SK-N-SH (cell line): ENCODE measurements at regions not wholly inside any gene's neighbourhood (a gene's known extent, or its start where the extent isn't known, plus 50 kb on each side); places are given as distances from the start of the nearest gene placed in this dataset.

Source experiments
- CTCF ChIA-PET: fragments of 300-600, 350-600 bp; formaldehyde crosslinking; extraction: SDS; loops from one replicate; lab custom pipeline; 2021; lab: Yijun Ruan, JAX
- POLR2A ChIA-PET: fragments of 350-600 bp; sonication (Branson Sonifier 250); formaldehyde crosslinking; extraction: SDS; loops from one replicate; lab custom pipeline; 2020; ENCODE audit warnings: antibody characterized with exemption, inconsistent platforms; lab: Yijun Ruan, JAX
- DNase-seq: peaks from one replicate; pipeline ENCODE4 v3.0.0; 2012
- H2AFZ ChIP-seq: fragments of 200-600 bp; sonication (generic); 2 replicates; pipeline ENCODE4 v1.8.1; 2016; ENCODE audit warnings: antibody characterized with exemption, mild to moderate bottlenecking, low read depth
- H3F3A ChIP-seq: fragments of 200-600 bp; sonication (generic); replicated peaks from 2 replicates; pipeline ENCODE3; 2016; ENCODE audit warnings: antibody characterized with exemption, mild to moderate bottlenecking; ENCODE audit not compliant: insufficient read depth
- H3K27ac ChIP-seq, 2 experiments: fragments of 200-500 bp in 1 of 2; fragments of 200-600 bp in 1 of 2; sonication (Bioruptor generic) in 1 of 2; sonication (generic), shearing (Covaris generic) in 1 of 2; 2 replicates each; pipeline versions ENCODE4 v1.5.1 to v1.6.1; 2014 to 2016; ENCODE audit warnings: low read depth in 2 of 2, inconsistent platforms in 1 of 2, low read length in 1 of 2, mild to moderate bottlenecking in 1 of 2, mixed read lengths in 1 of 2
- H3K27me3 ChIP-seq: fragments of 200-600 bp; sonication (generic), shearing (Covaris generic); 2 replicates; pipeline ENCODE4 v1.6.1; 2016; ENCODE audit warnings: mixed run types; ENCODE audit not compliant: insufficient read depth
- H3K36me3 ChIP-seq, 2 experiments: fragments of 200-500 bp in 1 of 2; fragments of 200-600 bp in 1 of 2; sonication (Bioruptor generic) in 1 of 2; sonication (generic) in 1 of 2; replicated peaks in 1 of 2; 2 replicates each; pipeline versions ENCODE3 to v1.5.1; 2014 to 2016; ENCODE audit warnings: low read length in 1 of 2, mild to moderate bottlenecking in 1 of 2; ENCODE audit not compliant: insufficient read depth in 2 of 2, control insufficient read depth in 1 of 2
- H3K4me1 ChIP-seq, 2 experiments: fragments of 200-500 bp in 1 of 2; fragments of 200-600 bp in 1 of 2; sonication (Bioruptor generic) in 1 of 2; sonication (generic), shearing (Covaris generic) in 1 of 2; 2 replicates each; pipeline versions ENCODE4 v1.5.1 to v1.6.1; 2014 to 2016; ENCODE audit warnings: low read depth in 1 of 2, low read length in 1 of 2, mixed run types in 1 of 2; ENCODE audit not compliant: insufficient read depth in 2 of 2, control insufficient read depth in 1 of 2
- H3K4me2 ChIP-seq: fragments of 200-600 bp; sonication (generic), shearing (Covaris generic); 2 replicates; pipeline ENCODE4 v1.6.1; 2017; ENCODE audit warnings: mixed run types
- H3K4me3 ChIP-seq, 2 experiments: fragments of 200-500 bp in 1 of 2; fragments of 200-600 bp in 1 of 2; sonication (Bioruptor generic) in 1 of 2; sonication (generic), shearing (Covaris generic) in 1 of 2; 2 replicates each; pipeline versions ENCODE4 v1.5.1 to v1.8.1; 2014 to 2016; ENCODE audit warnings: low read depth in 2 of 2, inconsistent platforms in 1 of 2, low read length in 1 of 2, mild to moderate bottlenecking in 1 of 2, mixed read lengths in 1 of 2, moderate library complexity in 1 of 2
- H3K79me2 ChIP-seq: fragments of 200-600 bp; sonication (generic); 2 replicates; pipeline ENCODE4 v1.8.1; 2017; ENCODE audit warnings: mild to moderate bottlenecking; ENCODE audit not compliant: insufficient read depth
- H3K9ac ChIP-seq: fragments of 200-600 bp; sonication (generic); 2 replicates; pipeline ENCODE4 v1.6.1; 2017; ENCODE audit warnings: mixed run types
- H3K9me2 ChIP-seq: fragments of 200-600 bp; sonication (generic); 2 replicates; pipeline ENCODE4 v1.6.1; 2017; ENCODE audit warnings: mixed run types
- H3K9me3 ChIP-seq: fragments of 200-600 bp; sonication (generic); 2 replicates; pipeline ENCODE4 v1.6.1; 2017; ENCODE audit warnings: mixed run types, mild to moderate bottlenecking, moderate library complexity
- H4K20me1 ChIP-seq: fragments of 200-600 bp; sonication (generic); 2 replicates; pipeline ENCODE4 v1.6.1; 2017; ENCODE audit warnings: mild to moderate bottlenecking, mixed run types; ENCODE audit not compliant: insufficient read depth
- CHD2 ChIP-seq: fragments of 150-350 bp; IDR thresholded peaks from 2 replicates; pipeline ENCODE4 v1.6.1; 2018; ENCODE audit warnings: low read length; ENCODE audit not compliant: partially characterized antibody
- EP300 ChIP-seq, 2 experiments: IDR thresholded peaks; 2 replicates each; pipeline versions ENCODE4 v1.4.0 to v1.6.1; 2012; ENCODE audit warnings: borderline replicate concordance in 1 of 2, low read depth in 1 of 2, low read length in 1 of 2
- GABPA ChIP-seq: IDR thresholded peaks from 2 replicates; pipeline ENCODE4 v1.4.0; 2012; ENCODE audit warnings: low read depth, mild to moderate bottlenecking
- GATA2 ChIP-seq: sonication (generic); formaldehyde crosslinking; IDR thresholded peaks from 2 replicates; pipeline ENCODE4 v1.5.0; 2020; ENCODE audit warnings: mild to moderate bottlenecking, missing genetic modification reagents
- JUND ChIP-seq: IDR thresholded peaks from 2 replicates; pipeline ENCODE4 v1.4.0; 2012
- MXI1 ChIP-seq: IDR thresholded peaks from 2 replicates; pipeline ENCODE4 v1.6.1; 2012; ENCODE audit warnings: mild to moderate bottlenecking, low read depth, low read length, improper control_type of control experiment
- NFIC ChIP-seq: IDR thresholded peaks from 2 replicates; pipeline ENCODE4 v1.4.0; 2012; ENCODE audit warnings: borderline replicate concordance
- POLR2AphosphoS5 ChIP-seq: IDR thresholded peaks from 2 replicates; pipeline ENCODE4 v1.6.1; 2012; ENCODE audit warnings: low read depth, low read length
- RAD21 ChIP-seq: IDR thresholded peaks from 2 replicates; pipeline ENCODE4 v1.6.1; 2012; ENCODE audit warnings: mild to moderate bottlenecking, low read length
- RCOR1 ChIP-seq: fragments of 150-350 bp; IDR thresholded peaks from 2 replicates; pipeline ENCODE4 v1.6.1; 2017; ENCODE audit warnings: antibody characterized with exemption, low read length
- SMC3 ChIP-seq: IDR thresholded peaks from 2 replicates; pipeline ENCODE4 v1.6.1; 2012; ENCODE audit warnings: low read depth, low read length, improper control_type of control experiment
- WGBS: methylation state at CpG from one replicate; pipeline ENCODE4 v1.1.6; 2017; ENCODE audit warnings: low lambda C conversion rate; 5-methylcytosine and 5-hydroxymethylcytosine counted together
- TF ChIP-seq, protein P1 (sequence below): fragments of 150-350 bp; IDR thresholded peaks from 2 replicates; pipeline ENCODE4 v1.6.1; 2017; ENCODE audit warnings: antibody characterized with exemption, low read length, low read depth, borderline replicate concordance
- TF ChIP-seq, protein P2 (sequence below): IDR thresholded peaks from 2 replicates; pipeline ENCODE4 v1.4.0; 2012; ENCODE audit warnings: low read depth, borderline replicate concordance
- TF ChIP-seq, protein P3 (sequence below): fragments of 150-350 bp; IDR thresholded peaks from 2 replicates; pipeline ENCODE4 v1.6.1; 2016; ENCODE audit warnings: mild to moderate bottlenecking, low read depth, low read length

DNA sequence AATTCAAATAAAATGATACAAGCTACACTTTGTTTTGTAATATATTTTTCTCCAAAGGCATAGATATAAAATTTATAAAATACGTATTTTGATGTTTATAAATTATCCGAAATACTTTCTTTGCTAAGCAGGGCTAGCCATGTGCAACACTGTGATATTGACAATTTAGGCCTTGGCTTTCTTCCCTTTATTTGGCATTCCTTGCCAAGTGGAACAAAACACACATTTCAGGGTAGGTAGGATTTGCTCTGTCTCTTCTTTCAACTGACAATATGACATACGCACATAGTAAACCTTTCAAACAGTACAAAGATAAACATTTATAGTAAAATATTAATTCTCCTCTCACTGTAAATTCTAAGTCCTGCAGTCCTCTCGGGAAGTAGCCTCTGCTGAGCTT lies 103.3 kb upstream of the POT1 start:
- H3K9me3 ChIP-seq, result no peaks in the 10 kb centered on the region
- no peaks in the 10 kb centered on the region for H3K9me2 ChIP-seq
- no peak overlapping the region for H3K4me3 ChIP-seq
- no peaks in the 10 kb centered on the region for H3K79me2 ChIP-seq
- no peaks in the 10 kb centered on the region for H4K20me1 ChIP-seq
- no peak for DNase-seq
- ChIA-PET CTCF (interaction anchor here (0.6 kb wide), 1 partner anchor 1058 kb away, joined by 3 read pairs; no protein-coding TSS in a partner anchor), POLR2A (no interaction called here)
- H3K4me2 ChIP-seq, result no peak overlapping the region
- no peak overlapping the region for H2AFZ ChIP-seq
- no peaks in the 10 kb centered on the region for H3K27me3 ChIP-seq
- 42% methylated on average over 4 of the region's 4 CpGs for WGBS
- no peak overlapping the region for H3K27ac ChIP-seq
- H3K9ac ChIP-seq, result no peak overlapping the region
- H3K36me3 ChIP-seq, result no peaks in the 10 kb centered on the region
- H3K4me1 ChIP-seq, result peaks cover 0 to 2% of the 10 kb centered on the region in 2 experiments; a peak in 1 of 4 replicates
- no peaks in the 10 kb centered on the region for H3F3A ChIP-seq
- TF ChIP-seq SMC3 (no peak), JUND (no peak), NFIC (no peak), RCOR1 (no peak), RAD21 (no peak), CHD2 (no peak), POLR2AphosphoS5 (no peak), EP300 (IDR thresholded peaks at IDR 0.05; ENCODE audit: borderline replicate concordance in 1 of 2, low read depth in 1 of 2, low read length in 1 of 2) (no peak), MXI1 (no peak), GATA2 (CRISPR knock-in tag) (no peak), GABPA (no peak)
- TF ChIP-seq, protein P1, sequence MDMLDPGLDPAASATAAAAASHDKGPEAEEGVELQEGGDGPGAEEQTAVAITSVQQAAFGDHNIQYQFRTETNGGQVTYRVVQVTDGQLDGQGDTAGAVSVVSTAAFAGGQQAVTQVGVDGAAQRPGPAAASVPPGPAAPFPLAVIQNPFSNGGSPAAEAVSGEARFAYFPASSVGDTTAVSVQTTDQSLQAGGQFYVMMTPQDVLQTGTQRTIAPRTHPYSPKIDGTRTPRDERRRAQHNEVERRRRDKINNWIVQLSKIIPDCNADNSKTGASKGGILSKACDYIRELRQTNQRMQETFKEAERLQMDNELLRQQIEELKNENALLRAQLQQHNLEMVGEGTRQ, result no peak
- TF ChIP-seq, protein P2, sequence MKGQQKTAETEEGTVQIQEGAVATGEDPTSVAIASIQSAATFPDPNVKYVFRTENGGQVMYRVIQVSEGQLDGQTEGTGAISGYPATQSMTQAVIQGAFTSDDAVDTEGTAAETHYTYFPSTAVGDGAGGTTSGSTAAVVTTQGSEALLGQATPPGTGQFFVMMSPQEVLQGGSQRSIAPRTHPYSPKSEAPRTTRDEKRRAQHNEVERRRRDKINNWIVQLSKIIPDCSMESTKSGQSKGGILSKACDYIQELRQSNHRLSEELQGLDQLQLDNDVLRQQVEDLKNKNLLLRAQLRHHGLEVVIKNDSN, result no peak
- TF ChIP-seq, protein P3, sequence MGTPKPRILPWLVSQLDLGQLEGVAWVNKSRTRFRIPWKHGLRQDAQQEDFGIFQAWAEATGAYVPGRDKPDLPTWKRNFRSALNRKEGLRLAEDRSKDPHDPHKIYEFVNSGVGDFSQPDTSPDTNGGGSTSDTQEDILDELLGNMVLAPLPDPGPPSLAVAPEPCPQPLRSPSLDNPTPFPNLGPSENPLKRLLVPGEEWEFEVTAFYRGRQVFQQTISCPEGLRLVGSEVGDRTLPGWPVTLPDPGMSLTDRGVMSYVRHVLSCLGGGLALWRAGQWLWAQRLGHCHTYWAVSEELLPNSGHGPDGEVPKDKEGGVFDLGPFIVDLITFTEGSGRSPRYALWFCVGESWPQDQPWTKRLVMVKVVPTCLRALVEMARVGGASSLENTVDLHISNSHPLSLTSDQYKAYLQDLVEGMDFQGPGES, result no peak

DNA sequence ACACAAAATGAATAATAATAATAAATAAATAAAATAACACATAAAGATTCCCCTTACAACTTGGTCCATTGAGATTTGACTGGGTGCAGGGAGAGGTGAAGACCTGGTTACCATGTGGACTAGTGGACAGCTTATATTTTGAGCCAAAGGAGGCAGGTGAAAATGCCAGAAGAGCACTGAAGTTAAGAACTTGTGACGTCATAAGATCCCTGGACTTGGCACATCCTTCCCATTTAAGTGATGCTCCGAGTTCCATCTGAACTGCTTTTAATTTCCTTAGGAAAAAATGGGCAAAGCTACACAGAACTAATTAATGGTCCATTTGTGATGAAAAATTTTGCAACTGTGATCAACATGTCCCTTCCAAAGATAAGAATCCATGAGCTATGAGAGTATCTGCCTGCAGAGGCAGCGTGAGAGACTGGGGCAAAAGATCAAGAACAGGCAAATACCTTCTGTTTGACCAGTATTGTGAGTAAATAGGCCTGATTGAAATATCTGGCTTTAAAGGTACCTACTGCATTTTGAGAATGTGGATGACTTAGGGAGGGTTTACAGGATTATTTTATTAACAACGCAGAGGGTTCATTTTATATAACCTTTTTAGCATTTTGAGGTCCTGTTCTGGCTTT lies 101.2 kb upstream of the POT1 start:
- Histone ChIP-seq H3K9me2 (no peaks in the 10 kb centered on the region), H4K20me1 (no peaks in the 10 kb centered on the region), H3K4me1 (peaks cover 0 to 2% of the 10 kb centered on the region in 2 experiments; a peak in 1 of 4 replicates), H2AFZ (no peak overlapping the region), H3K27ac (no peak overlapping the region), H3K36me3 (no peaks in the 10 kb centered on the region), H3K9me3 (no peaks in the 10 kb centered on the region), H3K4me3 (no peak overlapping the region), H3K9ac (no peak overlapping the region), H3K27me3 (no peaks in the 10 kb centered on the region), H3K4me2 (no peak overlapping the region), H3F3A (no peaks in the 10 kb centered on the region), H3K79me2 (no peaks in the 10 kb centered on the region)
- WGBS, result 72% methylated on average over 4 of the region's 4 CpGs
- CTCF ChIA-PET, result interaction anchor here (0.6 to 1.2 kb wide), 2 partner anchors 29 to 63 kb away, joined by 3 to 4 read pairs; no protein-coding TSS in a partner anchor
- no peak for DNase-seq
- POLR2A ChIA-PET, result no interaction called here
- TF ChIP-seq JUND, result no peak
